GM12892 (cell line): ENCODE measurements at regions not wholly inside any gene's neighbourhood (a gene's known extent, or its start where the extent isn't known, plus 50 kb on each side); places are given as distances from the start of the nearest gene placed in this dataset.

Source experiments
- POLR2A ChIP-seq: IDR thresholded peaks from 2 replicates; pipeline ENCODE4 v1.6.1; 2011; ENCODE audit warnings: low read depth, low read length, control low read depth
- POLR2AphosphoS5 ChIP-seq: IDR thresholded peaks from 2 replicates; pipeline ENCODE4 v1.6.1; 2011; ENCODE audit warnings: low read depth, low read length, control low read depth
- TAF1 ChIP-seq: IDR thresholded peaks from 2 replicates; pipeline ENCODE4 v1.6.1; 2011; ENCODE audit warnings: low read depth, mild to moderate bottlenecking, control low read depth, low read length, borderline replicate concordance

- TF ChIP-seq POLR2A: no peak
- no peak for TF ChIP-seq POLR2AphosphoS5
- TF ChIP-seq TAF1: no peak
Observed at GRCh38 chr9:94204174-94204573, 54.9 kb upstream of the ZNF169 start.
